IMR-90 (cell line): ENCODE measurements at regions not wholly inside any gene's neighbourhood (a gene's known extent, or its start where the extent isn't known, plus 50 kb on each side); places are given as distances from the start of the nearest gene placed in this dataset.

Experiments
- BHLHE40 ChIP-seq: fragments of 150-350 bp; IDR thresholded peaks from 2 replicates; pipeline ENCODE4 v1.6.1; 2016; ENCODE audit warnings: mild to moderate bottlenecking, low read depth, low read length
- CTCF ChIP-seq: conservative IDR thresholded peaks from 2 replicates; pipeline ENCODE4 v1.5.1; 2012; ENCODE audit warnings: mild to moderate bottlenecking, low read depth, low read length, improper control_type of control experiment
- ELK1 ChIP-seq: fragments of 150-350 bp; IDR thresholded peaks from 2 replicates; pipeline ENCODE4 v1.6.1; 2016; ENCODE audit warnings: low read depth, mild to moderate bottlenecking, low read length, moderate library complexity, borderline replicate concordance
- MXI1 ChIP-seq: IDR thresholded peaks from 2 replicates; pipeline ENCODE4 v1.6.1; 2012; ENCODE audit warnings: low read depth, mild to moderate bottlenecking, low read length, moderate library complexity, borderline replicate concordance
- POLR2A ChIP-seq: IDR thresholded peaks from 2 replicates; pipeline ENCODE4 v1.6.1; 2012; ENCODE audit warnings: mild to moderate bottlenecking, low read depth, low read length
- RAD21 ChIP-seq: IDR thresholded peaks from 2 replicates; pipeline ENCODE4 v1.6.1; 2012; ENCODE audit warnings: low read length, improper control_type of control experiment
- RCOR1 ChIP-seq: IDR thresholded peaks from 2 replicates; pipeline ENCODE4 v1.6.1; 2012; ENCODE audit warnings: mild to moderate bottlenecking, low read length, improper control_type of control experiment; ENCODE audit not compliant: insufficient replicate concordance
- SMC3 ChIP-seq: fragments of 150-350 bp; IDR thresholded peaks from 2 replicates; pipeline ENCODE4 v1.6.1; 2016; ENCODE audit warnings: low read depth, mild to moderate bottlenecking, antibody characterized with exemption, low read length, moderate library complexity

- TF ChIP-seq CTCF (no peak), POLR2A (no peak), MXI1 (no peak), RCOR1 (no peak), ELK1 (no peak), SMC3 (no peak), RAD21 (no peak), BHLHE40 (no peak)
These were observed 1145.7 kb upstream of the NXPH2 start for GRCh38 chr2:139925903-139926302.
